IMR-90 (cell line): ENCODE measurements at regions not wholly inside any gene's neighbourhood (a gene's known extent, or its start where the extent isn't known, plus 50 kb on each side); places are given as distances from the start of the nearest gene placed in this dataset.

Experiments used
- ATAC-seq: fragments of 200-7000 bp; cut with Tn5 transposase; 2 replicates; pipeline ENCODE4 v1.9.1; 2020; ENCODE audit warnings: low read depth, mild to moderate bottlenecking, moderate library complexity
- BruUV-seq: library from RNA; stranded (reverse); fragments of 400-500 nt; replicated peaks from 2 replicates; lab custom pipeline; 2021; lab: Mats Ljungman, UMichigan
- CTCF ChIA-PET: fragments of 300-600 bp; formaldehyde crosslinking; extraction: SDS; loops from one replicate; lab custom pipeline; 2021; ENCODE audit warnings: antibody characterized with exemption; lab: Yijun Ruan, JAX
- POLR2A ChIA-PET: fragments of 300-600 bp; sonication (Branson Sonifier 250); formaldehyde crosslinking; loops from one replicate; lab custom pipeline; 2022; ENCODE audit warnings: antibody characterized with exemption; ENCODE audit not compliant: unreplicated experiment; lab: Charles Lee
- DNase-seq: peaks from one replicate; pipeline ENCODE4 v3.0.0; 2013
- H2AFZ ChIP-seq: replicated peaks from 2 replicates; pipeline ENCODE3; 2013; ENCODE audit warnings: low read length, mild to moderate bottlenecking; ENCODE audit not compliant: poor library complexity
- H2AK5ac ChIP-seq: 2 replicates; pipeline ENCODE4 v1.6.1; 2013; ENCODE audit warnings: low read depth, low read length, inconsistent platforms
- H2AK9ac ChIP-seq: replicated peaks from 2 replicates; pipeline ENCODE3; 2013; ENCODE audit warnings: mild to moderate bottlenecking, low read depth, low read length, moderate library complexity; ENCODE audit not compliant: poor library complexity
- H2BK120ac ChIP-seq: 2 replicates; pipeline ENCODE4 v1.6.1; 2013; ENCODE audit warnings: low read depth, low read length, inconsistent platforms
- H2BK15ac ChIP-seq: 3 replicates; pipeline ENCODE4 v1.6.1; 2013; ENCODE audit warnings: low read depth, low read length, inconsistent platforms
- H2BK20ac ChIP-seq: 2 replicates; pipeline ENCODE4 v1.6.1; 2013; ENCODE audit warnings: low read depth, mild to moderate bottlenecking, inconsistent platforms, low read length, moderate library complexity
- H2BK5ac ChIP-seq: 2 replicates; pipeline ENCODE4 v1.6.1; 2013; ENCODE audit warnings: mild to moderate bottlenecking, low read depth, low read length, inconsistent platforms; ENCODE audit not compliant: poor library complexity, severe bottlenecking
- H3K14ac ChIP-seq: replicated peaks from 2 replicates; pipeline ENCODE4 v1.6.1; 2013; ENCODE audit warnings: low read depth, low read length, inconsistent platforms
- H3K18ac ChIP-seq: 2 replicates; pipeline ENCODE4 v1.6.1; 2013; ENCODE audit warnings: low read depth, low read length, control low read depth
- H3K23ac ChIP-seq: 2 replicates; pipeline ENCODE4 v1.6.1; 2013; ENCODE audit warnings: low read depth, low read length, inconsistent platforms
- H3K27ac ChIP-seq: 2 replicates; pipeline ENCODE4 v1.5.1; 2013; ENCODE audit warnings: mild to moderate bottlenecking, control low read depth, low read length; ENCODE audit not compliant: insufficient read depth
- H3K27me3 ChIP-seq: 2 replicates; pipeline ENCODE4 v1.6.1; 2013; ENCODE audit warnings: low read length; ENCODE audit not compliant: control insufficient read depth, insufficient read depth
- H3K36me3 ChIP-seq: 2 replicates; pipeline ENCODE4 v1.6.1; 2013; ENCODE audit warnings: low read length, mixed read lengths; ENCODE audit not compliant: control insufficient read depth, insufficient read depth
- H3K4ac ChIP-seq: 2 replicates; pipeline ENCODE4 v1.6.1; 2013; ENCODE audit warnings: low read depth, low read length, inconsistent platforms
- H3K4me1 ChIP-seq: 2 replicates; pipeline ENCODE4 v1.6.1; 2013; ENCODE audit warnings: low read length, mixed read lengths; ENCODE audit not compliant: control insufficient read depth, insufficient read depth
- H3K4me2 ChIP-seq: 2 replicates; pipeline ENCODE4 v1.6.1; 2013; ENCODE audit warnings: low read depth, mild to moderate bottlenecking, control low read depth, low read length, moderate library complexity
- H3K4me3 ChIP-seq: 2 replicates; pipeline ENCODE4 v1.5.1; 2013; ENCODE audit warnings: low read depth, mild to moderate bottlenecking, control low read depth, low read length, moderate library complexity; ENCODE audit not compliant: insufficient read depth
- H3K56ac ChIP-seq: 2 replicates; pipeline ENCODE4 v1.6.1; 2013; ENCODE audit warnings: low read length, inconsistent platforms; ENCODE audit not compliant: insufficient read depth; ENCODE audit errors: extremely low read depth
- H3K79me1 ChIP-seq, 2 experiments: 2 replicates each; pipeline ENCODE4 v1.6.1; 2013; ENCODE audit warnings: low read length in 2 of 2, inconsistent platforms in 1 of 2, low read depth in 1 of 2
- H3K9ac ChIP-seq: 2 replicates; pipeline ENCODE4 v1.6.1; 2013; ENCODE audit warnings: low read depth, low read length, control low read depth
- H3K9me1 ChIP-seq: 2 replicates; pipeline ENCODE4 v1.6.1; 2013; ENCODE audit warnings: low read length, inconsistent platforms; ENCODE audit not compliant: insufficient read depth
- H3K9me3 ChIP-seq: 2 replicates; pipeline ENCODE4 v1.6.1; 2013; ENCODE audit warnings: low read length; ENCODE audit not compliant: control insufficient read depth, insufficient read depth
- H4K20me1 ChIP-seq: 2 replicates; pipeline ENCODE4 v1.6.1; 2013; ENCODE audit warnings: low read length, inconsistent platforms; ENCODE audit not compliant: insufficient read depth
- H4K5ac ChIP-seq: 2 replicates; pipeline ENCODE4 v1.6.1; 2013; ENCODE audit warnings: mild to moderate bottlenecking, low read depth, low read length, control low read depth
- H4K8ac ChIP-seq, 2 experiments: 2 replicates each; pipeline ENCODE4 v1.6.1; 2013; ENCODE audit warnings: low read depth in 2 of 2, low read length in 2 of 2, control low read depth in 1 of 2, inconsistent platforms in 1 of 2
- H4K91ac ChIP-seq: 2 replicates; pipeline ENCODE4 v1.6.1; 2013; ENCODE audit warnings: low read depth, low read length, inconsistent platforms; ENCODE audit not compliant: insufficient read depth
- BHLHE40 ChIP-seq: fragments of 150-350 bp; IDR thresholded peaks from 2 replicates; pipeline ENCODE4 v1.6.1; 2016; ENCODE audit warnings: mild to moderate bottlenecking, low read depth, low read length
- CEBPB ChIP-seq: IDR thresholded peaks from 2 replicates; pipeline ENCODE4 v1.6.1; 2012; ENCODE audit warnings: low read depth, low read length, improper control_type of control experiment
- FOS ChIP-seq: fragments of 150-350 bp; IDR thresholded peaks from 2 replicates; pipeline ENCODE4 v1.6.1; 2016; ENCODE audit warnings: low read depth, low read length
- MXI1 ChIP-seq: IDR thresholded peaks from 2 replicates; pipeline ENCODE4 v1.6.1; 2012; ENCODE audit warnings: low read depth, mild to moderate bottlenecking, low read length, moderate library complexity, borderline replicate concordance
- NFE2L2 ChIP-seq: fragments of 150-350 bp; IDR thresholded peaks from 2 replicates; pipeline ENCODE4 v1.6.1; 2016; ENCODE audit warnings: low read depth, mild to moderate bottlenecking, low read length
- POLR2A ChIP-seq: IDR thresholded peaks from 2 replicates; pipeline ENCODE4 v1.6.1; 2012; ENCODE audit warnings: mild to moderate bottlenecking, low read depth, low read length
- RAD21 ChIP-seq: IDR thresholded peaks from 2 replicates; pipeline ENCODE4 v1.6.1; 2012; ENCODE audit warnings: low read length, improper control_type of control experiment
- RCOR1 ChIP-seq: IDR thresholded peaks from 2 replicates; pipeline ENCODE4 v1.6.1; 2012; ENCODE audit warnings: mild to moderate bottlenecking, low read length, improper control_type of control experiment; ENCODE audit not compliant: insufficient replicate concordance
- RFX5 ChIP-seq: IDR thresholded peaks from 2 replicates; pipeline ENCODE4 v1.8.0; 2012; ENCODE audit warnings: low read depth, mild to moderate bottlenecking, low read length, moderate library complexity
- USF2 ChIP-seq: fragments of 150-350 bp; IDR thresholded peaks from 2 replicates; pipeline ENCODE4 v1.6.1; 2017; ENCODE audit warnings: mild to moderate bottlenecking, antibody characterized with exemption, low read length, low read depth
- WGBS, 2 experiments: methylation state at CpG; one replicate each; pipeline versions ENCODE4 v1.1.5 to v1.1.7; 2013; ENCODE audit warnings: missing lambda C conversion rate in 2 of 2; ENCODE audit not compliant: insufficient read length in 1 of 2; ENCODE audit errors: extremely low coverage in 2 of 2; 5-methylcytosine and 5-hydroxymethylcytosine counted together
- dilution Hi-C: fragments of 300-500 bp; cut with HindIII; formaldehyde crosslinking; loops from one replicate; pipeline ENCODE4 v1.14.3; 2018; ENCODE audit warnings: low sequenced_read_pairs; ENCODE audit not compliant: unreplicated experiment
- in situ Hi-C: fragments of 300-500 bp; cut with MboI; formaldehyde crosslinking; loops from 3 replicates; pipeline ENCODE4 v1.14.3; 2019; ENCODE audit warnings: low sequenced_read_pairs, inconsistent platforms, mixed read lengths
- intact Hi-C: fragments of 100-400 bp; cut with micrococcal nuclease; formaldehyde crosslinking; loops from 2 replicates; pipeline ENCODE4 v1.10.0; 2022
- TF ChIP-seq, protein P1 (sequence below): conservative IDR thresholded peaks from 2 replicates; pipeline ENCODE4 v1.5.1; 2012; ENCODE audit warnings: mild to moderate bottlenecking, low read depth, low read length, improper control_type of control experiment
- TF ChIP-seq, protein P2 (sequence below): fragments of 150-350 bp; IDR thresholded peaks from 2 replicates; pipeline ENCODE4 v1.6.1; 2016; ENCODE audit warnings: low read depth, mild to moderate bottlenecking, low read length, moderate library complexity, borderline replicate concordance

- Histone ChIP-seq H3K79me1 (no peaks in the 10 kb centered on the region), H4K5ac (no peak overlapping the region), H3K4me1 (no peaks in the 10 kb centered on the region), H3K18ac (no peak overlapping the region), H3K56ac (no peak overlapping the region), H3K4me3 (no peak overlapping the region), H3K27ac (no peak overlapping the region), H2AK5ac (no peak overlapping the region), H3K23ac (no peak overlapping the region), H4K91ac (no peak overlapping the region), H3K9me3 (no peaks in the 10 kb centered on the region), H2BK5ac (no peak overlapping the region), H2BK20ac (no peak overlapping the region), H2BK120ac (no peak overlapping the region), H3K27me3 (no peaks in the 10 kb centered on the region), H3K9ac (no peak overlapping the region), H3K36me3 (no peaks in the 10 kb centered on the region), H4K8ac (no peak overlapping the region), H3K14ac (no peak overlapping the region), H2BK15ac (no peak overlapping the region), H3K4me2 (no peak overlapping the region), H2AFZ (no peak overlapping the region), H3K9me1 (no peaks in the 10 kb centered on the region), H4K20me1 (no peaks in the 10 kb centered on the region), H2AK9ac (no peak overlapping the region), H3K4ac (no peak overlapping the region)
- intact Hi-C loops (no loop called here), dilution Hi-C loops (no loop called here), in situ Hi-C loops (no loop called here)
- TF ChIP-seq, protein P1, sequence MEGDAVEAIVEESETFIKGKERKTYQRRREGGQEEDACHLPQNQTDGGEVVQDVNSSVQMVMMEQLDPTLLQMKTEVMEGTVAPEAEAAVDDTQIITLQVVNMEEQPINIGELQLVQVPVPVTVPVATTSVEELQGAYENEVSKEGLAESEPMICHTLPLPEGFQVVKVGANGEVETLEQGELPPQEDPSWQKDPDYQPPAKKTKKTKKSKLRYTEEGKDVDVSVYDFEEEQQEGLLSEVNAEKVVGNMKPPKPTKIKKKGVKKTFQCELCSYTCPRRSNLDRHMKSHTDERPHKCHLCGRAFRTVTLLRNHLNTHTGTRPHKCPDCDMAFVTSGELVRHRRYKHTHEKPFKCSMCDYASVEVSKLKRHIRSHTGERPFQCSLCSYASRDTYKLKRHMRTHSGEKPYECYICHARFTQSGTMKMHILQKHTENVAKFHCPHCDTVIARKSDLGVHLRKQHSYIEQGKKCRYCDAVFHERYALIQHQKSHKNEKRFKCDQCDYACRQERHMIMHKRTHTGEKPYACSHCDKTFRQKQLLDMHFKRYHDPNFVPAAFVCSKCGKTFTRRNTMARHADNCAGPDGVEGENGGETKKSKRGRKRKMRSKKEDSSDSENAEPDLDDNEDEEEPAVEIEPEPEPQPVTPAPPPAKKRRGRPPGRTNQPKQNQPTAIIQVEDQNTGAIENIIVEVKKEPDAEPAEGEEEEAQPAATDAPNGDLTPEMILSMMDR: no peak
- no peak for TF ChIP-seq FOS
- no peak for TF ChIP-seq BHLHE40
- TF ChIP-seq, protein P2, sequence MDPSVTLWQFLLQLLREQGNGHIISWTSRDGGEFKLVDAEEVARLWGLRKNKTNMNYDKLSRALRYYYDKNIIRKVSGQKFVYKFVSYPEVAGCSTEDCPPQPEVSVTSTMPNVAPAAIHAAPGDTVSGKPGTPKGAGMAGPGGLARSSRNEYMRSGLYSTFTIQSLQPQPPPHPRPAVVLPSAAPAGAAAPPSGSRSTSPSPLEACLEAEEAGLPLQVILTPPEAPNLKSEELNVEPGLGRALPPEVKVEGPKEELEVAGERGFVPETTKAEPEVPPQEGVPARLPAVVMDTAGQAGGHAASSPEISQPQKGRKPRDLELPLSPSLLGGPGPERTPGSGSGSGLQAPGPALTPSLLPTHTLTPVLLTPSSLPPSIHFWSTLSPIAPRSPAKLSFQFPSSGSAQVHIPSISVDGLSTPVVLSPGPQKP: no peak
- no peak for TF ChIP-seq USF2
- TF ChIP-seq CEBPB: no peak
- TF ChIP-seq MXI1: no peak
- TF ChIP-seq RFX5: no peak
- TF ChIP-seq RAD21: no peak
- TF ChIP-seq RCOR1: no peak
- no peak for TF ChIP-seq NFE2L2
- TF ChIP-seq POLR2A: no peak
- DNase-seq (no peak), ATAC-seq (no peak)
- no TSS peak for BruUV-seq
- ChIA-PET CTCF (no interaction called here), POLR2A (no interaction called here)
- no CpG with 5 or more reads among the region's 1 CpG for WGBS, 2 experiments
Measured at GRCh38 chr20:24129641-24130040, 141.1 kb upstream of the GGTLC1 start.
